ENCODE measurements at regions not wholly inside any gene's neighbourhood (a gene's known extent, or its start where the extent isn't known, plus 50 kb on each side); places are given as distances from the start of the nearest gene placed in this dataset.
"Not testable (repeated sequence)": the region's sequence is repeated elsewhere in the genome, so short reads cannot be mapped to it uniquely, and the experiment has no call there.

- no peak for TF ChIP-seq CTCF (IDR thresholded peaks at IDR 0.05)
- no peak overlapping the region for H3K4me3 Mint-ChIP-seq
- intact Hi-C loops (cut with micrococcal nuclease), result no loop called here
- DNase-seq, result no peak
- H3K27me3 Mint-ChIP-seq, result no peaks in the 10 kb centered on the region
- ATAC-seq, result no peak
- H3K4me1 Mint-ChIP-seq (ENCODE audit: low read depth), result no peaks in the 10 kb centered on the region
- ChIA-PET CTCF (no interaction called here), POLR2A (no interaction called here)
- H3K9me3 Mint-ChIP-seq, result peaks cover 74% of the 10 kb centered on the region
- peaks cover 6% of the 10 kb centered on the region for H3K36me3 Mint-ChIP-seq (ENCODE audit: low read depth)
- H3K27ac Mint-ChIP-seq, result no peak overlapping the region
These were observed 201.2 kb downstream of the FOXD4L6 start for GRCh38 chr9:40927260-40927631.

GRCh38 chr9:40926404-40927259, 201.8 kb downstream of the FOXD4L6 start:
- peaks cover 76% of the 10 kb centered on the region for H3K9me3 Mint-ChIP-seq
- no peak for TF ChIP-seq CTCF (IDR thresholded peaks at IDR 0.05)

GRCh38 chr9:40925149-40925548, 203.3 kb downstream of the FOXD4L6 start:
- DNase-seq (no peak), ATAC-seq (no peak)
- Mint-ChIP-seq H3K4me1 (ENCODE audit: low read depth) (no peaks in the 10 kb centered on the region), H3K4me3 (no peak overlapping the region), H3K27me3 (no peaks in the 10 kb centered on the region), H3K27ac (no peak overlapping the region), H3K36me3 (ENCODE audit: low read depth) (peaks cover 4% of the 10 kb centered on the region), H3K9me3 (peaks cover 74% of the 10 kb centered on the region)
- TF ChIP-seq CTCF (IDR thresholded peaks at IDR 0.05), result no peak
- POLR2A ChIA-PET, result no interaction called here
- CTCF ChIA-PET, result no interaction called here
- intact Hi-C loops (cut with micrococcal nuclease), result no loop called here

More at GRCh38 chr9:40926404-40927259, 201.8 kb downstream of the FOXD4L6 start:
- Mint-ChIP-seq H3K4me3 (no peak overlapping the region), H3K36me3 (ENCODE audit: low read depth) (peaks cover 3% of the 10 kb centered on the region), H3K27me3 (no peaks in the 10 kb centered on the region), H3K27ac (no peak overlapping the region), H3K4me1 (ENCODE audit: low read depth) (no peaks in the 10 kb centered on the region)
- ChIA-PET POLR2A (no interaction called here), CTCF (no interaction called here)
- ATAC-seq (no peak), DNase-seq (no peak)
- intact Hi-C loops (cut with micrococcal nuclease), result no loop called here

GRCh38 chr9:40916399-40916783, 212.1 kb downstream of the FOXD4L6 start:
- CTCF ChIA-PET; POLR2A ChIA-PET; H3K27me3 Mint-ChIP-seq; ATAC-seq; DNase-seq; H3K27ac Mint-ChIP-seq; H3K4me3 Mint-ChIP-seq; intact Hi-C loops (cut with micrococcal nuclease); H3K4me1 Mint-ChIP-seq (ENCODE audit: low read depth): not testable (repeated sequence)
- Mint-ChIP-seq H3K36me3 (ENCODE audit: low read depth) (peaks cover 50% of the 10 kb centered on the region), H3K9me3 (peaks cover 69% of the 10 kb centered on the region)

- peaks cover 69% of the 10 kb centered on the region for H3K9me3 Mint-ChIP-seq
- peaks cover 50% of the 10 kb centered on the region for H3K36me3 Mint-ChIP-seq (ENCODE audit: low read depth)
- POLR2A ChIA-PET; DNase-seq; ATAC-seq; H3K4me3 Mint-ChIP-seq; H3K27me3 Mint-ChIP-seq; CTCF ChIA-PET; H3K27ac Mint-ChIP-seq; H3K4me1 Mint-ChIP-seq (ENCODE audit: low read depth); intact Hi-C loops (cut with micrococcal nuclease): not testable (repeated sequence)
These were observed 212.7 kb downstream of the FOXD4L6 start for GRCh38 chr9:40915660-40916398.
